Left renal cortex interstitium (tissue), 4 donors: ENCODE measurements at regions not wholly inside any gene's neighbourhood (a gene's known extent, or its start where the extent isn't known, plus 50 kb on each side); places are given as distances from the start of the nearest gene placed in this dataset.
A peak's percentile ranks its signal among the peaks of the same experiment; 100 is the strongest.

Experiments used
- DNase-seq, 4 donors: peaks; one replicate each; pipeline ENCODE4 v3.0.0-alpha.2; 2013; ENCODE audit warnings: low read depth in 4 of 4, low spot score in 2 of 4, missing footprints in 1 of 4

DNA sequence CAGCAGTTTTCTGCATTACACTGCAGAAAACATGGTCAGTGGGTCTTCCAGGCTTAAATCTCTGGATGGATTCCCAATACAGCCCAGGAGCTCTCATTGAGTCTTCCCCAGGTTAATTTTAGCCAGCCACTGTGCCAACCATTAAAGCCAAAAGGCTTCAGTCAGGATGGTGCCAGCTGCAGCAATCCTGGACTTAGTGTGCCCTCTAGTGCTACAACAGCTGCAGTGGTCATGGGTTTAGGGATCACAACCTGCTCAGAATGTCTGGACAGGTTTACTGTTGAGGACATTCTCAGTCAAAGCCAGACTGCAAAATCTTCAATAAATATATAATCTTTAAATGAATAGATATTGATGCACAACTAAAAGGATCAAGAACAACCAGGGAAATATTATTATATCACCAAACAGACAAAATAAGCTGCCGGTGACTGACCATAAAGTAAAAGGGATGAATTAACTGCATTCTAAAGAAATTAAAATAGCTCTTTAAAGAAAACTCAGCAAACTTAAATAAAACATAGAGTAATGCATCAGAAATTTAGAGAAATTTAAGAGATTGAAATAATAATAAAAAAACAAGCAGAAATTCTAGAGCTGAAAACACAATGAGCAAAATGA is 639.9 kb downstream of the SPOCK3 start:
- DNase-seq, result peak in 2 of 4 donors; percentile 4 to 8

DNA sequence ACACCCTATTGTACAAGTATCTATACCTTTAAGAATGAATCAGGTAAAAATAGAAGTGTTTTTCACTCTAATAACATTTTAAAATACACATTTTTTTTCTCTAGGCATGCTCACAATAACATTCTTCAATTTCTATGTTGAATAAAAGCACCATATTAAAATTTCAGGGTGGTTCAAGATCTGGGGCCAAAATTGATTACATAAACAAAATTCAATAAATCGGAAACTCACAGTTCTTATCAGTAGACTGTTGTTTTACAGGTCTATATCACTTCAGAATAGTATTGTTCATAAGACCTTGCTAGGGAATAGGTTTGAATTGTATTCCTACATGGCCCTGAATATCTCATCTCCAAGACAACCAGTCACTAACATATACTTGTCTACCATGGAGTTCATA is 634.0 kb downstream of the SPOCK3 start:
- DNase-seq, result no peak

- no peak for DNase-seq
Measured at GRCh38 chr4:166602068-166602467, 632.2 kb downstream of the SPOCK3 start.

- DNase-seq, result no peak
Measured at GRCh38 chr4:166622425-166622977, 611.8 kb downstream of the SPOCK3 start.

- no peak for DNase-seq
Measured at GRCh38 chr4:166625018-166625637, 609.2 kb downstream of the SPOCK3 start.

GRCh38 chr4:166628454-166628853 is 605.8 kb downstream of the SPOCK3 start:
- DNase-seq, result no peak

- no peak for DNase-seq
Measured at GRCh38 chr4:166635367-166635766, 598.9 kb downstream of the SPOCK3 start.

- no peak for DNase-seq
Measured at GRCh38 chr4:166637816-166638215, 596.5 kb downstream of the SPOCK3 start.

DNA sequence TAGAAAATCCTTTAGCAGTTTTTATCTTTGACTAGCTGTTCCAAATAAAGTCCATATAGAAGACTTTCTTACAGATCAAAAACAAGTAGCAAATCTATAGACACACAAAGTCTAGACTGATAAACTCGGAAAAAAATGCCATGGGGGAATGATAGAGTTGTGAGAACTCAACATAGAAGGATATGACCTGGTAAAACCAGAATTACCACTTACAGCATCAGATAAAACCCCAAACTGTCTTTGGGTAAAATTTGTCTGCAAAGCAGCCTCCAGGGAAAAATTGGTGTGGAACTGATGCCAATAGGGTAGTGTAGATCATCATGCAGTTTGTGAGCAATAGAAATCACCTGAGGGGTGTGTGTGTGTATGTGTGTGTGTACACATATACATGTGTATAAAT is 579.1 kb downstream of the SPOCK3 start:
- DNase-seq, result no peak

GRCh38 chr4:166655705-166656104 is 578.6 kb downstream of the SPOCK3 start:
- no peak for DNase-seq

DNA sequence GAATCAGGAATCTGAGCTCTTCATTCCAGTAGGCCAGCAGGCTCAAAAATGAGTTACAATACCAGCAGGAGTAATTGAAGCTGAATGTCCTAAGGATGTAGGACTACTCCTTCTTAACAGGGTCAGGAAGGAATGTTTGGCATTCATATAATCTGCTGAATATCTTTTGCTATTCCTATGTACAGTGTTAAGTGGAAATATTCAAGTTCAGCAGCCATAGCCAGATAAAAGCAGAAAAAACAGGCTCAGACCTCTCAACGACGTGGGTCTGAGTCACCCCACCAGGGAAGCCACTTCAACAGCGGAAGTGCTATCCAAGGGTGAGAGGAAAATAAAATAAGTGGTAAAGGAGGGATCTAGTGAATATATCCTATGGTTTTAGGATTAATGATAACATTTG is 577.0 kb downstream of the SPOCK3 start:
- no peak for DNase-seq

GRCh38 chr4:166658585-166658984 is 575.7 kb downstream of the SPOCK3 start:
- DNase-seq, result no peak

DNA sequence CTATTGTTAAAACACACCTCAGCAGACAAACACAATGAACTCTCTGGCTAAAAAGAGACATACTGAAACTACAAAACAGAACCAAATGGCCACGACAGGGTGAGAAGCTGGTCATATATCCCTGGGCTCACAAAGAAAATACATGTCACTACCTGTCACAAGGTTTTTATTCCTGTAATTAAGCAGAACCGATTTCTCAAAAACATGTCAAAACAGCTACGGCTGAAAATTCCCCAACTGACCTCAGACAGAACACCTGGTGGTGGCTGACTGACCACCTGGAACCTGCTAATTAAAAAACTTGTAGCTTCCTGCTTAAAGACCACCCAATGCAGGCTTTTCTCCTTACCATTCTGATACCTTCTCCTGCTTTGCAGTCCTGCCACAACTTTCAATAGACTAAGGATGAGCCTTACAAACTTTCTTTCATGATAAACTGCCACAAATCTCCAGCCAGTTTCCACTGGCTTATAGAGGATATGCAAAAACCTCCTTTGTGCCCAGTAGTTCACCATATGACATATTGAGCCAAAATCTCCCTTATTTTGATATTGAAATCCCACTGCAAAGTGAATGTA is 571.9 kb downstream of the SPOCK3 start:
- DNase-seq, result no peak

DNA sequence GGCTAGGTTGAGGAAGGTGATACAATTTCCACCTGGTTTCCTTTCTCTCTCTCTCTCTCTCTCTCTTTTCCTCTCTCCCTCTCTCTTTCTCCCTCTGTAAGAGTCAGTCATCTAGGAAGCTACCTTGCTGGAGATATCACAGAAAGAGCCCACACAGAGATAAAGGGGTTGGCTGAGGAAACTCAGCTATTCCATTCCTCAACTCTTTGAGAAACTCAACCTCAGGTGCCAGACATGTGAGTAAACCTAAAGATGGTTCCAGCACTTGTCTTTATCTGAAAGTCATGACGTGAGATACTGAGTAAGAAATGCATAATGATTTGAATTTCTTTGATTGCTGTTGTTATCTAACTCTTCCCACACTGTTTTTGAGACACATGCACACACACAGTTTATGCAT is 564.0 kb downstream of the SPOCK3 start:
- no peak for DNase-seq

DNA sequence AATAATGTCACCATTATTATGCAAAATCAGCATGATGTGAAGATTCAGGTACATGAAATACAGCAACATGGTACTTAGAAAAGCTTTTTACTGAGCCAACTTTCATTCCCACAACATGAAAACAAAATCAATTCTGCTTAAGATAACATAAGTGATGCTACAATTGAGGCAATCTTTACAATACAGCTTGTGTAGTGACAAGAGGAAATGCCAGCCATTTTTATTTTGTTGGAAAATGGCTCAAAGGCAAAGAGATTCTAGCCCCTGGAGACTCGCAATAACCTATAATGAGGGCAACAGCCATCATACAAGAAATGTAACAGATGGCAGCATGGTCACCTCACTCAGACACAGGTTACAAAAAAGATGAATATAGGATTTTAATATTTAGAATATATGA is 560.4 kb downstream of the SPOCK3 start:
- DNase-seq, result no peak

GRCh38 chr4:166675411-166675810 is 558.9 kb downstream of the SPOCK3 start:
- DNase-seq, result no peak

- DNase-seq, result no peak
Measured at GRCh38 chr4:166680796-166681195, 553.5 kb downstream of the SPOCK3 start.

DNA sequence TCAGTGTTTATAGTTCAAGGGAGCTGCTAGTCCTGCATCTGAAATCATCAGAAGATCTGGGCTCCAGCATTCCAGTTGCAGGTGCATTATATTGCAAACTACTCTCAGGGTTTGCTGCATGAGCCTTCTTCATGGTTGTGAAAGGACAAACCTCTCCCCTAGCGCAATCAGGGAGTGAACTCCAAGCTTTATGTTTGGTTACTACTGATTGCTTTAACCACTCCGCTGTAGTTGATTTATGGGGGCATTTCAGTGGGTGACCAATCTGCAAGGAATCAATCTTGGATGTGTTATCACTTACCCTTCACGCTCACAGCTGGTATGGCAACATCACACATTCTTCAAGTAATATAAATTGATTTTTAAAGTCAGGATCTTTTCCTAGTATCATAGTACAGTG is 552.1 kb downstream of the SPOCK3 start:
- no peak for DNase-seq
